ENCODE measurements at regions not wholly inside any gene's neighbourhood (a gene's known extent, or its start where the extent isn't known, plus 50 kb on each side); places are given as distances from the start of the nearest gene placed in this dataset.

- TF ChIP-seq CTCF (IDR thresholded peaks at IDR 0.05): no peak
- no peak for TF ChIP-seq POLR2A (IDR thresholded peaks at IDR 0.05)
Observed at GRCh38 chr9:120016231-120016630, 563.7 kb downstream of the CDK5RAP2 start.
